Aorta (tissue), 5 donors: ENCODE measurements at regions not wholly inside any gene's neighbourhood (a gene's known extent, or its start where the extent isn't known, plus 50 kb on each side); places are given as distances from the start of the nearest gene placed in this dataset.

ENCODE experiments used
- ATAC-seq: fragments of 200-7000 bp; cut with Tn5 transposase; one replicate; pipeline ENCODE4 v1.9.1; 2022; ENCODE audit warnings: moderate library complexity; ENCODE audit not compliant: low FRiP score
- DNase-seq, 2 donors: peaks; one replicate each; pipeline ENCODE4 v3.0.0-alpha.2; 2020
- H3K27ac ChIP-seq, 2 donors: one replicate each; pipeline ENCODE4 v1.5.1; 2013; ENCODE audit warnings: low read length in 2 of 2, mild to moderate bottlenecking in 2 of 2, moderate library complexity in 2 of 2, control low read depth in 1 of 2, inconsistent platforms in 1 of 2, low read depth in 1 of 2
- H3K27me3 ChIP-seq, 2 donors: one replicate each; pipeline ENCODE4 v1.6.1; 2013; ENCODE audit warnings: control low read depth in 1 of 2, low read length in 1 of 2, mild to moderate bottlenecking in 1 of 2, moderate library complexity in 1 of 2; ENCODE audit not compliant: insufficient read depth in 2 of 2, control insufficient read depth in 1 of 2
- H3K36me3 ChIP-seq, 2 donors: one replicate each; pipeline ENCODE4 v1.6.1; 2013; ENCODE audit warnings: control low read depth in 1 of 2, low read length in 1 of 2, mild to moderate bottlenecking in 1 of 2; ENCODE audit not compliant: insufficient read depth in 2 of 2, control insufficient read depth in 1 of 2
- H3K4me1 ChIP-seq, 2 donors: one replicate each; pipeline ENCODE4 v1.6.1; 2013; ENCODE audit warnings: low read length in 2 of 2, control low read depth in 1 of 2, mild to moderate bottlenecking in 1 of 2, moderate library complexity in 1 of 2; ENCODE audit not compliant: insufficient read depth in 2 of 2, control insufficient read depth in 1 of 2
- H3K4me3 ChIP-seq, 2 donors: one replicate each; pipeline ENCODE4 v1.5.1; 2013; ENCODE audit warnings: low read length in 2 of 2, control low read depth in 1 of 2, mild to moderate bottlenecking in 1 of 2
- H3K9me3 ChIP-seq: one replicate; pipeline ENCODE4 v1.6.1; 2013; ENCODE audit warnings: mild to moderate bottlenecking, low read length; ENCODE audit not compliant: control insufficient read depth
- WGBS, 2 donors: extraction: QIAGEN DNeasy Blood & Tissue Kit; methylation state at CpG; one replicate each; pipeline ENCODE4 v1.1.7; 2013; 5-methylcytosine and 5-hydroxymethylcytosine counted together
- intact Hi-C, 2 donors: fragments of 100-400 bp; cut with DNase I; formaldehyde crosslinking; loops; one replicate each; pipeline versions ENCODE4 v1.14.2 to v1.15.0; 2022
- donor health status: healthy with polysubstance abuse.
- donor health status: Bipolar disorder and iron deficiency.
- donor health status: DM: no; HTN: no; CAD: no.
- donor health status: DM: no; HTN: no; CAD: no.
- donor health status: DM: yes; HTN: yes; CAD: no.

DNA sequence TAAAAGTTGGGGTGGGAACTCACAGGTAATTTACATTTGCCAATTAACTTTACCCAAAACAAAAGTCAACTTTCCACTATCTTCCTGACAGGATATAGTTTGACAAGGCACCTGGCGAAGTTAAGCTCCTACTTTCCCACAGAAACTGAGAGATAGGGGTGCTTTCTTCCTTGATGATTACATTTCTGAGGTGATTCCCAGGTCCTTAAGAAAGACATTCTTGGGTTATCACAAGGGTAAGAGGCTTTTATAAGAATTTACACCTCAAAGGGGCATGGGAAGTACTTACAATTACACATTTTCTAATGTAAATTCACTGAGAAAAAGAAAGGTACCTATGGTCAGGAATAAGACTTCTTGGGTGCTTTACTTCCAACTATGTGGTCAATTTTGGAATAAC lies 660.9 kb upstream of the MGAT4C start:
- Histone ChIP-seq H3K4me1 (no peaks in the 10 kb centered on the region), H3K9me3 (no peaks in the 10 kb centered on the region), H3K36me3 (no peaks in the 10 kb centered on the region), H3K27ac (no peak overlapping the region), H3K27me3 (no peaks in the 10 kb centered on the region), H3K4me3 (no peak overlapping the region)
- intact Hi-C loops = no loop called here
- 99 to 100% methylated on average over 1 of the region's 1 CpG for WGBS, 2 donors
- DNase-seq (no peak), ATAC-seq (no peak)

DNA sequence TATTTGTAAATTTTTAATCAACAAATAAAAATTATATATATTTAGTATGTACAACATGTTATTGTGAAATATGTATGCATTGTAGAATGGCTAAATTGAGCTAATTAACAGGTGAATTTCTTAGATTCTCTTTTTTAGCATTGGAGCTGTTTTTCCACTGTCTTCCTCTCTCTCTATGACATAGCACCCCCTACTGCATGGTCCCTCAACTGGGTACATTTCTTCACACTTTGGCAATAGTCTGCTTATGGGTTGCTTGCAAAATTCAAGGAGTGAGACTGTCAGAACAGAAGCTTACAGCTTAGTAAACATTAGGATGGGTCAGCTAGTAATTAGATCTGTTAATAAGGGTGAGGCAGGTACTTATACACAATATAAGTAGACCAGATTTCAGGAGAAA lies 658.5 kb upstream of the MGAT4C start:
- DNase-seq (no peak), ATAC-seq (peak; percentile 73)
- Histone ChIP-seq H3K9me3 (no peaks in the 10 kb centered on the region), H3K27me3 (no peaks in the 10 kb centered on the region), H3K4me1 (no peaks in the 10 kb centered on the region), H3K36me3 (no peaks in the 10 kb centered on the region), H3K4me3 (no peak overlapping the region), H3K27ac (no peak overlapping the region)
- intact Hi-C loops = no loop called here

DNA sequence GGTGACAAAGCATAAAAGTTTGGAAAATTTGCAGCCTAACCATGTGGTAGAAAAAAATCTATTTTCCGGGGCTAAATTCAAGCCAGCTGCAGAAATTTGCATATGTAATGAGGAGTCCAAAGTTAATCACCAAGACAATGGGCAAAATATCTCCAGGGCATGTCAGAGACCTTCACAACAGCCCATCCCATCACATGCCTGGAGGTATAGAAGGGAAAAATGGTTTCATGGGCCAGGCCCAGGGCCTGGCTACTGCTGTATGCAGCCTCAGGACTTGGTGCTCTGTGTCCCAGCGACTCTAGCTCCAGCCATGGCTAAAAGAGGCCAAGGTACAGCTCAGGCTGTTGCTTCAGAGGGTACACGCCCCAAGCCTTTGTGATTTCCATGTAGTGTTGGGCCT lies 655.8 kb upstream of the MGAT4C start:
- H3K27me3 ChIP-seq = no peaks in the 10 kb centered on the region
- intact Hi-C loops = no loop called here
- DNase-seq (no peak), ATAC-seq (no peak)
- no peak overlapping the region for H3K27ac ChIP-seq
- no peaks in the 10 kb centered on the region for H3K4me1 ChIP-seq
- H3K4me3 ChIP-seq = no peak overlapping the region
- 91 to 95% methylated on average over 3 of the region's 3 CpGs for WGBS, 2 donors
- no peaks in the 10 kb centered on the region for H3K36me3 ChIP-seq
- H3K9me3 ChIP-seq = no peaks in the 10 kb centered on the region

DNA sequence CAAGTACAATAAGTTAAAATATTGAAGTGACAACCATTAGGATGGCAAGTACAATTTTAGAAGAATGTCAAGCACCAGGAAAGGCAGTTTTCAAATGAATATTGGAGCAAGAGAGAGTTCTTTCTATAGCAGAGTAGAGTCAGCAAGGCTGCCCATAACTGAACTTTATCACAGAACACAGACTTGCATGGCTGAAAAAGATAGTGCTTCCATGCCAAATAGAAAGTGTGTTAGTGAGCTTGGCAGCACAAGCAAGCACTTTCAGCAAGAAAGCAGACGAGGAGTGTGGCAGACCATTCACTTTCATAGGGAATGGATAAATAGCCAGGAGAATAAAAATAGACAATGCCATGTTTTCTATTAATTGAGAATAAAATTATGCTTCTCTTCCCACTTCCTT lies 647.0 kb upstream of the MGAT4C start:
- Histone ChIP-seq H3K27ac (no peak overlapping the region), H3K9me3 (no peaks in the 10 kb centered on the region), H3K36me3 (no peaks in the 10 kb centered on the region), H3K4me1 (no peaks in the 10 kb centered on the region), H3K4me3 (no peak overlapping the region), H3K27me3 (no peaks in the 10 kb centered on the region)
- DNase-seq (no peak), ATAC-seq (no peak)
- intact Hi-C loops = no loop called here
- 5 to 18% methylated on average over 1 of the region's 1 CpG for WGBS, 2 donors

DNA sequence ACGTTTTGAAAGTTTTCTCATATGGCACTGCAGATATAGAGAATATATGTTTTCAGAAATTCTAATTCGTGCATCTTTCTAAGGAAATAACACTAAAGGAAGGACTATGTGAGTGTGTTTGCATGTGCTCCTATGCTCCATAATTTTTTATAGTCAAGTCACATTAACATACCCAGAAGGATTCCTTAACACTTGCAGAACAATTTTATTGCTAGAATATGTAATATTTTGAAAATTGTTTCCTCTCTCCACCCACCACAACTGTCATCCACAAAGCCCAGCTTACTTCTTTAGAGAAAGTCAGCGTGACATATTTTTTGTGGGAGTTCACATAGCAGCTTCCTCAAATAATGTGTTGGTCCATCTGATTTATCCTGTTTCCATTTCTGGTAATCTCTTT lies 604.6 kb upstream of the MGAT4C start:
- intact Hi-C loops = no loop called here
- no peaks in the 10 kb centered on the region for H3K27me3 ChIP-seq
- H3K9me3 ChIP-seq = no peaks in the 10 kb centered on the region
- H3K4me3 ChIP-seq = no peak overlapping the region
- H3K27ac ChIP-seq = no peak overlapping the region
- no peak for ATAC-seq
- no peak for DNase-seq
- no peaks in the 10 kb centered on the region for H3K36me3 ChIP-seq
- no peaks in the 10 kb centered on the region for H3K4me1 ChIP-seq
- WGBS, 2 donors = 60 to 72% methylated on average over 3 of the region's 3 CpGs

DNA sequence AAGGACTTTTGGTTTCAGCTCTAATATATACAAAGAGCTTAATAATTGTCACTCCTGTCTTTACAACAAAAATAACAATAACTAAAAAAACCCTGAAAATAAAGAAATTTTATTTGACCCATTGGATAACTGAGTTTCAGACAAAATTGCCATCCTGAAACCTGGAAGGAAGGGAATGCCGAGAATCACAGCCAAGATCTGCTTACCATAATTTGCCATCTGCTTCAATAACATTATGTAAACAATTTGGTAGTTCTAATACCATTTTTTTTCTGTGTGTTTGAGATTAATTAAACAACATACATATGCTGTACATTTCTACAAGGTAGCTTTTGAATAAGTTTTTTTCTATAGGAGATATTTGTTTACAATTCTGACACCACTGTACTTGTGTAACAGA lies 596.3 kb upstream of the MGAT4C start:
- no peaks in the 10 kb centered on the region for H3K4me1 ChIP-seq
- intact Hi-C loops = no loop called here
- ATAC-seq (no peak), DNase-seq (no peak)
- WGBS, 2 donors = 93 to 100% methylated on average over 1 of the region's 1 CpG
- H3K27me3 ChIP-seq = no peaks in the 10 kb centered on the region
- no peak overlapping the region for H3K4me3 ChIP-seq
- no peaks in the 10 kb centered on the region for H3K36me3 ChIP-seq
- H3K27ac ChIP-seq = no peak overlapping the region
- H3K9me3 ChIP-seq = no peaks in the 10 kb centered on the region

DNA sequence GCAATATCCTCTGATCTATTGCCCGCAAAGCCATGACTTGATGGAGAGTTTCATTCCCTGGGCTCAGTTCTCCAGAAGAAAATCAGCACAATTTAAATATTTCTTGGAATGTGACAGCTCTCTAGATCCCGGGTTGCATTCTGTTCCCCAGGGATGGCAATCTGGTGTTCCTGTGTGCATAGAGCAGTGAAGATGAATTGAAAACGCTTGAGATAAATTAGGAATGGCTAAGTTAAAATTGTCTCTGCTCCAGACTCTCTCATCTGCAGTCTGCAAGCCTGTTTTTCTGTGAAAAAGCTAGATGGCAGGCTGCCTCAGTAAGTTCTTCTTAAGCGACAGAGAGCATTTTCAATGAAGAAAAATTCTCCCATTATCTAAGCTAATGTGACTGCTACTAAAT lies 582.5 kb upstream of the MGAT4C start:
- ATAC-seq = peak; percentile 19
- H3K27me3 ChIP-seq = no peaks in the 10 kb centered on the region
- intact Hi-C loops = no loop called here
- H3K9me3 ChIP-seq = no peaks in the 10 kb centered on the region
- H3K27ac ChIP-seq = no peak overlapping the region
- 17 to 20% methylated on average over 4 of the region's 4 CpGs for WGBS, 2 donors
- no peak overlapping the region for H3K4me3 ChIP-seq
- H3K4me1 ChIP-seq = no peaks in the 10 kb centered on the region
- no peaks in the 10 kb centered on the region for H3K36me3 ChIP-seq
- no peak for DNase-seq

DNA sequence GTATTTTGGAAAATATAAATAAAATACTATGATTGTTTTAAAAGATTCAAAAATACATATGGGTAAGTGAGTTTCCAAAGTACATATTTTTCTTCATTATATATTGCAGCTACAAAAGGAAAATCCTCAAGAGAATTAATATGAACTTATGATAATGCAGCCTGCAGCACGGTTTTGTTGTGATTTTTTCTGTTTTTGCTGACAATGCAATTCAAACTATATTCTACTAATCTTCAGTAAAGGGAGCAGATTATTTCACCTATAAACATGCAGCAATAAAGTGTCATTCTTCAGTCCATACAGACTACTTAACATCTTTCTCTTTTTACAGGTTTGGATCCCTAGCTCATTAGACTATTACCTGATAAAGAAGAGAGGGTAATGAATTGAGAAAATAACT lies 582.1 kb upstream of the MGAT4C start:
- no peaks in the 10 kb centered on the region for H3K4me1 ChIP-seq
- H3K27ac ChIP-seq = no peak overlapping the region
- no peaks in the 10 kb centered on the region for H3K36me3 ChIP-seq
- intact Hi-C loops = no loop called here
- no peak overlapping the region for H3K4me3 ChIP-seq
- 32 to 67% methylated on average over 1 of the region's 1 CpG for WGBS, 2 donors
- no peaks in the 10 kb centered on the region for H3K27me3 ChIP-seq
- H3K9me3 ChIP-seq = no peaks in the 10 kb centered on the region
- ATAC-seq (peak; percentile 38), DNase-seq (no peak)

DNA sequence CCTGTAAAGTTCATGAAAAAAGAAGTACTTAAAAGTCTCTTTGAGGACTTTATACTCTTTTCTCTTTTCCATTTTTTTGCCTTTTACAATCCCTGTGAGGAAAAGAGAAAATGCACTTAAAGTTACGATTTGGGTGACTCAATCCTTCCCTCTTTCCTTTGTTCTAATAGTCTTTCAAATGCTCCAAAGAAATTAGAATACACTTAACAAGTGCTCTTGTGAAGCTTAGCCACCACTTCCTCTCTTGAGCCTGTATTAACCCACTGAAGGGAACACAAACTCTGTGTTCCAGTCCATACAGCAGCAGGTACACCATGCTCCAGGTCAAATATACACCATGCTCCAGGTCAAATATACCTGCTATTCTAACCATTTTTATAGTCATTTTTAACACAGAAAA lies 581.1 kb upstream of the MGAT4C start:
- ATAC-seq = peak; percentile 25
- WGBS, 2 donors = 52 to 55% methylated on average over 1 of the region's 1 CpG

More for the DNA sequence above, 581.1 kb upstream of the MGAT4C start:
- no peak for DNase-seq
- Histone ChIP-seq H3K27me3 (no peaks in the 10 kb centered on the region), H3K4me3 (no peak overlapping the region), H3K4me1 (no peaks in the 10 kb centered on the region), H3K27ac (no peak overlapping the region), H3K9me3 (no peaks in the 10 kb centered on the region), H3K36me3 (no peaks in the 10 kb centered on the region)
- intact Hi-C loops = no loop called here
